ENCODE measurements at regions not wholly inside any gene's neighbourhood (a gene's known extent, or its start where the extent isn't known, plus 50 kb on each side); places are given as distances from the start of the nearest gene placed in this dataset.
A peak's percentile ranks its signal among the peaks of the same experiment; 100 is the strongest.
"Not testable (repeated sequence)": the region's sequence is repeated elsewhere in the genome, so short reads cannot be mapped to it uniquely, and the experiment has no call there.

DNA sequence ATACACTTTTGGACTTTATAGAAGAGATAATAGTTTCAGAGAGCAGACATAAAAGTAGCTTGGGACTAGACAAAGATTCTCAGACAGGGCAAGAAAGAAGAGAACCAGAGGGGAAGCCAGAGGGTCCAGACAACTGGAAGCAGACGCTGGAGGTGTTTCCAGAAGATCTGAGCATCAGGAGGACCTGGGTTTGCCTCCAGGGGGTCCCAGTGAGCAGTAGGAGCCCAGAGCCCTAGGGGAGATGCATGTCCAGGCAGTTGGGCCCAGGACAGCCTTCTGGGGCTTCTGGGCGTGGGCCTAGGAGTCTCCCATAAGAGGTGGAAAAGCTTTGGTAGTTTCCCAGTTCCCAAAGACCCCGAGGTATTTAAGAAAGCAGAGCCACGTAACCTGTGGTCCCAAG, 251.2 kb upstream of the ID2 start:
- no peak for DNase-seq

DNA sequence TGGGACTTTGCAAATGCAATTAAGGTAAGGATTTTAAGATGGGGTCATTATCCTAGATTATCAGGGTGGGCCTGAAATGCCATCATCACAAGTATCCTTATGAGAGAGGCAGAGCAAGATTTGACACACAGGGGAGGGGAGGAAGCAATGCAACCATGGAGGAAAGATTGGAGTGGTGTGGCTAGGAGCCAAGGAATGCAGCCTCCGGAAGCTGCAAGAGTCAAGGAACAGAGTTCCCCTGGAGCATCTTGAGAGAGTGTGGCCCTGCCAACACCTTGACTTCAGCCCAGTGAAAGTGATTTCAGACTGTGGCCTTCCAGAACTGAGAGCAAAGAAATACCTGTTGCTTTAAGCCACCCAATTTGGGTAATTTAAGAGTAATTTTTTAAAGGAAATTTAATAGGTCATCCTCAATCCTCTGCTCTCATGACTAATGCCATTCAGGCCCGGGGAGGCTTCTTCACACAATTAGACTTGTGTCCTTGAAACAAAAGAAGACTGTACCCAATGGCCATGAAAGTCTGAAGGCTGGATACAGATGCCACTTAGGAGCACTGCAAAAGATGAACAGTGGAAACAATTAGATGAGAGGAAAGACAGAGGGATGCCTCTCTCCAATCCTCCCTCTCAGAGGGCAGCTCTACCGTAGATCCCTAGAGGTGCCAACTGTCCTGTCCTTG, 250.3 kb upstream of the ID2 start:
- DNase-seq: no peak

GRCh38 chr2:8432706-8433336, 249.0 kb upstream of the ID2 start:
- DNase-seq: no peak

DNA sequence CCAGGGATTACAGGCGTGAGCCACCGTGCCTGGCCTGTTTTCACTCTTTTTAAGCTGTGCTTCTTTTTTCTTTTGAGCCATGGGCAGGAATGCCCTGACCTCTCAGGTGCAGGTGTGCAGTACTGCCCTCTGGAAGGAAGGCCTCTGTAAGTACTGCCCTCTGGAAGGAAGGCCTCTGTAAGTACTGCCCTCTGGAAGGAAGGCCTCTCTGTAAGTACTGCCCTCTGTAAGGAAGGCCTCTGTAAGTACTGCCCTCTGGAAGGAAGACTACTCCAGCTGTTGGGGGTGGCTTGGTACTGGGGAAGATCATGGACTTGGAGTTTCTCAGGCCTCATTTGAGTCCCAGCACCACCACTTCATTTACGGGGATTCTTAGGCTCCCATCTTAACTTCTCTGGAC, 248.5 kb upstream of the ID2 start:
- DNase-seq: no peak

DNA sequence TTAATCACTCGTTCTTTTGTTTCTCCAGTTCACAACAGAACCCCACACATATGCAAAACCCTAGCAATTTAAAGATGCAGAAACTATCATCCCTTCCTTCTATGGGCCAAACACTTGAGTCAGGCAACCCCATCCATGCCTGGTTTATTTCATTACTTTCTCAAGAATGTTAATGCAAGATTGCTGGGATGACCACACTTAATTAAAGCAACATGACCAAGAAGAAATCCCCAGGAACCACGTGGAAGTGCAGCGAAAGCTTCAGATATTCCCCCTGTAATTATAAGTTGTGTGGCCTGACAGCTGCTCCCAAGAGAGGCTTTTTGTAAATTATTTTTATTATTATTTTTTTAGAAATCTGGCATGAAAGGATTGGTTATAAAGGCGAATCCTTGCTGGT, 246.2 kb upstream of the ID2 start:
- DNase-seq: no peak

DNA sequence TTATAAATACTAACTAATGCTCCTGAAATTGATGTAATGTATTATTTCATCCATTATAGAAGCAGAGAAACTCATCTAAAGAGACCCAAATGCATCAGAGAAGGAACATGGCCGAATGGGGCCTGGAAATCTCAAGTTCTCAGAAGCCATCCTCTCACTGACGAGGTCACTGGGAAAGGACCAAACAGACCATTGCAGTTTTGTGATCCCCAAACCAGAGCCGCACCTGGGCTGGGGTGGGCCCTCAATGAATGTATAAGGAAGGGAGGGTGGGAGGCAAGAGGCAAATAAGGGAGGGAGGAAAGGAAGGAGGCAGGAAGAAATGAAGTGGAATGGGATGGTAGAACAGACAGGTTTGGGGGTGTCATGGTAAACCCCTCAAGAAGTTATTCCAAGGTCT, 245.3 kb upstream of the ID2 start:
- DNase-seq: no peak

DNA sequence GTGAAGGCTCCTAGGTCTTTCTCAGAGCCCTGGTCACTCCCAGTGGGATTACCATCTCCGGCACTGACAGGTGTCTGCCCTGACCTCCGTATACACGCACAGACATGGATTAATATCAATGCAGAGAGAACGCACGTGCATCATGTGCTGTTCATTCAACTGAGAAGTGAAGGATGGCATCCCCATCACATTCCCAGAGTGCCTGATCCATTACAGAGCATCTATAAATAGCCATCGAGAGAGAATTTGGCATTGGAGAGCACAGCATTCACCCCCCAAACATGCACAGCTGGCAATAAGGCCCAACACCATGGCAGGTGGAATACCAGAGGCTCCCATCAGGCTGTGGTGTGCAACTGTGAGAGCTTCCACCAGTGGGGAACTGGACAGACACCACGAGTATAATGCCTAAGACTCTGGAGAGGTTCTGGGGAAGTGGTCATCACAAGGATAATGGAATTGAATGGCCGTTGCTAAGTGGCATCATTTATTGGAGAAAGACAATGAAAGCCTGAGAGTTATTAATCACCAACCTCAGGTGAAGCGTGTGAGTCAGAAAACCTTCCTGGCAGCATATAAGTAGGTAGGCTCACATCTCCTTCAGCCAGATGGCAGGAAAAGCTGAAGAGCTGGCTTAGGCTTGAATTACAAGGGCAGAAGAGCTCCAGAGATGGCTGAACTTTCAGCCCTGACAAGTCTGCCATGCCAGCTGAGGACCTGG, 244.5 kb upstream of the ID2 start:
- no peak for DNase-seq

DNA sequence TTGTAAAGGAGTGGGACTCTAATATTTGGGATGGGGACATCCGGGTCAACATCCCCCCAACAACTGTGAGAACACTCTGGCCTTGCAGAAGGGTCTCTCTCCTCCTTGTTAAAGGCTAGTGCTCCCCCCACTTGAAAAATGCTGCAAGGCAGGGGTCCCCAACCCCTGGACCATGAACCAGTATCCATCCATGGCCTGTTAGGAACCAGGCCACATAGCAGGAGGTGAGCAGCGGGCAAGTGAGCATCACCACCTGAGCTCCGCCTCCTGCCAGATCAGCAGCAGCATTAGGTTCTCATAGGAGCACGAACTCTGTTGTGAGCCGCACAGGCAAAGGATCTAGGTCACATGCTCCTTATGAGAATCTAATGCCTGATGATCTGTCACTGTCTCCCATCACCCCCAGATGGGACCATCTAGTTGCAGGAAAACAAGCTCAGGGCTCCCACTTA, 243.9 kb upstream of the ID2 start:
- no peak for DNase-seq

GRCh38 chr2:8438476-8438875, 243.4 kb upstream of the ID2 start:
- DNase-seq: no peak

GRCh38 chr2:8438996-8439395, 242.9 kb upstream of the ID2 start:
- no peak for DNase-seq

DNA sequence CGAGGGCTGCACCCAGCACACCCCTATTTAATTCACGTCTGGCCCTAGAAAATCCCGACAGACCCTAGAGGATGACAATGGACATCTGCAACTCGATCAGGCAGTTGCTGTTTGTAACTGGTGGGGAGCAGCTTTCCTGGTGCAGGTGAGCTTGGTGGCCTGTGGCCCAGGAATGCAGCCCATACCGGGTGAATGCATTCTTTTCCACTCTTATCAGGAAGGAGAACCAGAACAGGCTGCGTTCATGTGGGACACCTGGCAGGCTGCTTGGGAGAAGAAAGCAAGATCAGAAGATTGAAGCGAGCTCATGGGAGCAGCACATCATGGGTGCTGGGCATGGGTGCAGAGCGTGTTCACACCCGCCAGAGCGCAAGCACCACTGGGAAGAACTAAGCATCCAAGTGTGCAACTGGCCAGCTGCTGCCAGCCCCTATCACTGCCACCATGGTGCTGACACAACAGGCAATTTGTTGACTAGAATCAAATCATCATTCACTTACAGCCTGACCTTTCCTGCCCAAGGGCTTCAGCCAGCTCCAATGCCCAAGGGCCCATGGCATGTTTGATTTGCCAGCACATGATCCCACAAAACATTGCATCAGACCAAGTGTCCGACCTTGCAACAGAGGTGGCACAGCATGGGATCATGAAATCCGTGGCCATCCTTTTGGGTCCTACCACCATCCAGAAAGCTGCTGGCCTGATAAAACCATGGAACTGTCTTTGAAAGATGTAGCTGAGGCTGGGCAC, 241.7 kb upstream of the ID2 start:
- DNase-seq: no peak

- no peak for DNase-seq
Observed at GRCh38 chr2:8441371-8441770, 240.5 kb upstream of the ID2 start.

GRCh38 chr2:8441986-8442385, 239.9 kb upstream of the ID2 start:
- DNase-seq: no peak

GRCh38 chr2:8442833-8443486, 238.9 kb upstream of the ID2 start:
- no peak for DNase-seq

GRCh38 chr2:8445580-8445979, 236.3 kb upstream of the ID2 start:
- DNase-seq: no peak

DNA sequence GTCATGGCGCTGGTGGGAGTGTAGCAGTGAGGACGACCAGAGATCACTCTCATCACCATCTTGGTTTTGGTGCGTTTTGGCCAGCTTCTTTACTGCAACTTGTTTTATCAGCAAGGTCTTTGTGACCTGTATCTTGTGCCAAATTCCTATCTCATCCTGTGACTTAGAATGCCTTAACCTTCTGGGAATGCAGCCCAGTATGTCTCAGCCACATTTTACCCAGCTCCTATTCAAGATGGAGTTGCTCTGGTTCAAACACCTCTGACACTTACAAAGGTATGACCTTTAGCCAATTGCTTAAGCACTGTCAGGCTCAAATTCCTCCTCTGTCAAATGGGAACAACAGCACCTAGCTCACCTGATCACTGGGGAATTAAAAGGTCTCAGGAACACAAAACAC, 235.1 kb upstream of the ID2 start:
- not testable (repeated sequence) for DNase-seq

- DNase-seq: no peak
Observed at GRCh38 chr2:8447610-8448221, 234.1 kb upstream of the ID2 start.

DNA sequence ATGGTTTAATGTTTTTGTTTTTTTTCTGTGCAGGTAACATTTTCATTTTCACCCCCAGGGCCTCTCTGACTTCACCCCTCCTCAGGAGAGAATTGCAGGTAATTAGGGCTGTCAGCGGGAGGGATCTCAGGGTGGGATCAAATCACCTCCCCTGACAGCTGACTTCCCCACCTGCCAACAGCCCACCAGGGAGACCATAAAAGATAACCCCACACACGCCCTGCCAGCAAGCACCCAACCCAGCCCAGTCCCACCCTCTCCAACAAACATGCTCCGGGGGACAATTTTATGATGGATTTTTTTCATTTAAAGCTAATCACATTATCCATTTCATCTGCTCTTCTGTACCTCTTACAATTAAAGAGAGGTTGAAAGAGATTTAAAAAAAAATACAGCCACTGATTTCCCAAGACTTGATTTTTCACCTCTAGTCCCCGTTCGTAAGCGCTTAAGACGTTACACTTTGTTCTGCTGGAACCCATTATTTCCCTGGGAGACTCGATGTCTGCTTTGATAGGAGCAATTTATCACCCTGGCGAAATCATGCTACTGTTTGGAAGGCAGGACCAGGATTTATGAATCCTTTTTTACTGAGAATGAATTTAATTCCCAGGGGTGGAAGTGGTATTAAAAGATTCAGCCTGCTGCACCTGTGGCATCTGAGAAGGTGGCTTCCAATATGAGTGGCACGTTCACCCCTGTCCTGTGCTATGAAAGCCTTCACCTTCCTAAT, 232.9 kb upstream of the ID2 start:
- no peak for DNase-seq

GRCh38 chr2:8451273-8451672, 230.6 kb upstream of the ID2 start:
- no peak for DNase-seq

- DNase-seq: no peak
Observed at GRCh38 chr2:8452296-8452695, 229.6 kb upstream of the ID2 start.

DNA sequence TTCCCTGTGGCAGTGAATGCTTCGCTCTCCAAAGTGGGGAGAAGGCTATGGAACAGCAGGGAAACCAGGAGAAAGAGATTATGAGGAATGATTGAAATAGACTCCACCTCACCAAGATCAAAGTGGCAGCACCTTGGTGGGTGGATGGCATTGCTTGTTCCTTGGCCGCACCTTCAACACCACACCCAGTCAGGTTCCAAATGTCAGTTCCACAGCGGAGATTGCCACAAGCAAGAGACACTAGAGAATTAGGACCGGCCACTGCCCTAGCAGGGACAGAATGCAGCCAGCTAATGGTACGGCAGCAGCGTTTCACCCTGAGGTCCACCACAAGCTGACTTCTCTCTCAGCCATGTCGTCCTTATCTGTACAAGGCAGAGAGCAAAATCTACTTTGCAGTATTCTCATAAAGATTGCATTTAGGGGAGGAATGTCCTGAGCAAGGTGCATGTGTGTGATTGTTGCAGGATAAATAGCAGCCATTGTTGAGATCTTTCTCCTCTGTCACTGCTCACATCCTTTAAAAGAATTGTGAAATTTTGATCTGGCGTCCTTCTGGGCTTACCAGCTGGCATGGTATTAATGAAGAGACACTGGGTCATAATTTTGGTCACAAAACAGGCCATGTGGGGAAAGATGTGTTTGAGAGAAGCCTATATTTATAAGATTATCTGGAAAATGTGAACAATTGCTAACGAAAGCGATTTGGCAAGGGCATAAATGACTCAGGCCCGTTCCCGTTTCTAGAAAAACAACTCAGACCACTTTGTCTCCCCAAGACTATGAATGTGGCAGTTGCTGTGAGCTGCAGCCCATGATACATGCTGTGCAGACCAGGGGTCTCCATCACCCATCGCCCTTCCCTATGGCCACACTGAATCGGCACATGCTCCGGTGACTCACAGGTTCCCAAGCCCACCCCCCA, 228.6 kb upstream of the ID2 start:
- peak; percentile 37 for DNase-seq

All from activated CD4-positive, alpha-beta T cell treated with anti-CD3 and anti-CD28 coated beads, Interleukin-2, amount 50 U/mL, for 16 hours (primary cell).